ELF-1 (cell line): ENCODE measurements at regions not wholly inside any gene's neighbourhood (a gene's known extent, or its start where the extent isn't known, plus 50 kb on each side); places are given as distances from the start of the nearest gene placed in this dataset.
A peak's percentile ranks its signal among the peaks of the same experiment; 100 is the strongest.

Experiments
- DNase-seq: peaks from one replicate; pipeline ENCODE4 v3.0.0-alpha.2; 2016; ENCODE audit warnings: low read depth, low spot score

GRCh38 chr20:40320517-40321011 lies 368.5 kb downstream of the MAFB start:
- DNase-seq = no peak

DNA sequence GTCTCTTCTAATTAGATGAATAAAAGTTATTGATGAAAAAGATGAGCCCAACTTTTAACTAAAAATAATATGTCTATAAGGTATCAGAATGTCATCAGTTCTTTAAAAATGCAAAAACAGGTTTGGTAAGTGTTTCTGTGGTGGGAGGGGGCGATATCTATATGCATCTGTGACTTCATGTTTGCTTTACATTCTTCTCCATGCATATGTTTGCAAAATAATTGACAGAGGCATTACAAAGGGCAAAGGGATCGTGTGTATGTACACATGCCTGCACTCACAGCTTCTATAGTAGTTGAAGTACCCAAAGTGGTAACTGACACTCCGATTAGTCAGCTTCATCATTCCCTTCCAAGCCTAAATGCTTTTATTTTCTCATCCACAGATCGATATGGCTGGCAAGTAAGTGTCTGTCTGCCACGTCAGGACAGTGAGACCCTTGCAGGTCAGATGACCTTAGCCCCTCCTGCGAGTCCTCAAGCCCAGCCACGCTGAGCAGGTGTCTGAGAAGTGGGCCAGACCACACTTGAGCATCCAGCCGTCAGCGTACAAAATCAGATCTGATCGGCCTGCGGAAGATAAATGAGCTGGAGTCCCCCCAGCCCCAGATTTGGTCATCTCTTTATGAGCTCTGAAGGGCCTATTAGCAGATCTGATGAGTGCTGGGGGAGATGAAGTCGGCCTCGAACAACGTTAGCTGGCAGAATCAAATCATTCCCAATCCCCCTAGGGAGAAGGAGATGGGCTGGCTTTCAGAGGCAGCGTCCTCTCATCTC lies 369.1 kb downstream of the MAFB start:
- DNase-seq = no peak

DNA sequence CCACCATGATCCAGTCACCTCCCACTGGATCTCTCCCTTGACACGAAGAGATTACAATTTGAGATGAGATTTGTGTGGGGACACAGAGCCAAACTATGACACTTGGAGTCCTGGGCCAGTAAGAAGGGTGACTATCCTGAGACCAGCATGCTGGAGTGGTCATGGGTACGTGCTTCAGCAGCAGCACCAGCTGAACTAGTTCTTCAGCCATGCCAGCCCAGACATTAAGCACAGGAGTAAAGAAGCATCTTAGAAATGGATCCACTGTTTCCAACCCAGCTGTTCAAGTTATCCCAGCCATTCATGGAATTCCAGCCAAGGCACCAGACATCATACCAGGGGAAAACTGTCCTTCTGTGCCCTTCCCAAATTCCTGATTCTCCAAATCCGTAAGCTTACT lies 370.0 kb downstream of the MAFB start:
- no peak for DNase-seq

DNA sequence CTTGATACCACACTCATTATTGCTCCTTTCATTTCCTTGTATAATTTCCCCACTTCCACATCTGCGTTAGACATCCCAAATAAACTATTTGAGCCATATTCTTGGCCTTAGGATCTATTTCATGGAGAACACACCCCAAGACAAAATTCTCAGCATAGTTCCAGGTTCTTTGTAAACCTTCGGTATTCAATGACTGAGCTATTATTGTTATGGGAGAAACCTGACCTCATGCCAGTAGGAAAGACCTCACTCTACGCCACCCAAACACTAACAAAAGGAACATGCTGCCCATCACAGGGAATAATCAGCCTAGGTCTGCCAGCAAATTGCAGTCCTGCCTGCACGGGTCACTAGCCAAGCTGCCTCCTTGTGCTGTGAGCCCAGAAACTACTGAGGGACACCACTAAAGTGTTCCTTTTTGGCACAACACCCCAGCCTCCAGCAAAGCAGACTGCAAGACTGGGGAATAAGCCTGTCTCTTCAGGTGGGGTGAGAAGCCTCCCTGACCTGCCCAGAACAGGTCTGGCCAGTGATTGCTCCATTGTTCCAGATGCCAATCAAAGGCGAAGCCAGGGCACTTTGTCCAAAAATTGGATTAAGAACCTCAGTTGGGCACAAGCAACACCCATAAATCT lies 371.8 kb downstream of the MAFB start:
- peak; percentile 38 for DNase-seq

GRCh38 chr20:40314278-40314677 lies 374.8 kb downstream of the MAFB start:
- DNase-seq = no peak

GRCh38 chr20:40313730-40314129 lies 375.3 kb downstream of the MAFB start:
- DNase-seq = no peak

DNA sequence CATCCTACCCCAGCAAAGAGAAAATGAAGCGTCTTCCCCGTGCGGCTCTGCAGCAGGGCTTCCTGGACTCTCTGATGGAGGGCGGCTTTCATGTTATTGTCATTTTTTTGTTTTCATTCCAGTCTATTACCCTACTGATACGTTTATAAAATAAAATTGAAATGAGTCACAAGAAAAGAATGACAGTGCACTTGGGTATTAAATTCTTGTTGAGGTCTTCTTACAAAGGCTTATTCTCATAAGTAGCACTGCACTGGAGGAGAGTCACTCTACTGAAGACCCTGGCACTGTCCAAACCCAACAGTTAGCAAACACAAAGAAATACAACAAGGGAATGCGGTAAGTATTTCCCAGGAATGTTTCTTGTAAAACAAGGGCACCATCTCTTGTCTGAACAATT lies 379.3 kb downstream of the MAFB start:
- no peak for DNase-seq

- no peak for DNase-seq
Measured at GRCh38 chr20:40307997-40308396, 381.0 kb downstream of the MAFB start.

GRCh38 chr20:40307268-40307667 lies 381.8 kb downstream of the MAFB start:
- DNase-seq = no peak

DNA sequence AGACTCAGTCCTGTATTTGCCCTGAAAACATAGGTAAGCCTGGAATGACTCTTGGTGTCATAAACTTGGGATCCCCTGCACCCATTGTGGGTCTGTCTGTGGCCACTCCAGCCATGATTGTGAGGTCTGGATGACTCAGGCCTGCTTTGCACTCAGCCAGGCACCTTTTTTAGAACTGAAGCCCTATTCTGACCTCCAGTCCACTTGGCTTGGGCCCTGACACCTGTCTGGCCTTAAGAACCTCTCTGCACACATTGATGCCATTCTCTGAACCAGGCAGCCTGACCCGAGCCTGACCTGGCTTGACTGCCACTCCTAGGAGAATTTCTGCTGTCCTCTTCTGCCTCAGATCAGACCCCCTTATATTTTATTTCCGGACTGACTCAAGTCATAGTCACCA lies 383.7 kb downstream of the MAFB start:
- DNase-seq = no peak

- peak; percentile 53 for DNase-seq
Measured at GRCh38 chr20:40304119-40304613, 384.9 kb downstream of the MAFB start.

DNA sequence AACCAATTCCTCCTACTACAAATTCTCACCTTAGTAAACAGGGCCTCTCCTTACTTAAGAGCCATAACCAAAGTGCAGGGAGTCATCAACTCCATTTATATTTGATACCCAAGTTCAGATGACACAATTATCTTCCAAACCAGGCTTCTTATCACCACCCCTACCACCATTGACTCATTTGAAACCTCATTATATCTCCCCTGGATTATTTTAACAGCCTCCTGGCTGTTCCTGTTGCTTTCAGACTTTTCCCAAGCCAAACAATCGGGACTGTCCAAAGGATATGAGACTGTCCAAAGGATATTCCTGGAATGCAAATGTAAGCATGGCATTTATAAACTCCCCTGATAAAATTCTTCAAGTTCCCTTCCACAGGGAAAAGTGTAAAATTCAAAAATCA lies 394.3 kb downstream of the MAFB start:
- no peak for DNase-seq

DNA sequence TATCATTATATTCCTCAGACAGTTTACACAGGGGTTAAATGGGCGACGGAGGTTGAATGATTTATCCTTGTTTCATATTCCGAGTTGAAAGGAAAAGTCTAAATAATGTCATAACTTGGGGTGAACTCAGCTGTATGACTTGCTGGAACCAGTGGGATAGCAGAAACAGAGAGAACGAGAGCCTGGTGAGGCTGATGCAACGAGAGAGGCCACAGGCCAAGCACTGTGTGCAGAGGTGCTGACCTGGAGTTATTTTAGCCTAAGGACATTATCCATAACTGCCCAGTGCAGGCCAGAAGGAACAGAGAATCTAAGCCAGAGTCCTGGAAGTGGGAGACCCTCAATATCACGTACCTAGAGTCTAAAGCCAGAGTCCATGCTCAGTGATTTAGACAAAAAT lies 394.9 kb downstream of the MAFB start:
- DNase-seq = no peak

GRCh38 chr20:40293740-40294139 lies 395.3 kb downstream of the MAFB start:
- no peak for DNase-seq

- no peak for DNase-seq
Measured at GRCh38 chr20:40291493-40292135, 397.4 kb downstream of the MAFB start.

DNA sequence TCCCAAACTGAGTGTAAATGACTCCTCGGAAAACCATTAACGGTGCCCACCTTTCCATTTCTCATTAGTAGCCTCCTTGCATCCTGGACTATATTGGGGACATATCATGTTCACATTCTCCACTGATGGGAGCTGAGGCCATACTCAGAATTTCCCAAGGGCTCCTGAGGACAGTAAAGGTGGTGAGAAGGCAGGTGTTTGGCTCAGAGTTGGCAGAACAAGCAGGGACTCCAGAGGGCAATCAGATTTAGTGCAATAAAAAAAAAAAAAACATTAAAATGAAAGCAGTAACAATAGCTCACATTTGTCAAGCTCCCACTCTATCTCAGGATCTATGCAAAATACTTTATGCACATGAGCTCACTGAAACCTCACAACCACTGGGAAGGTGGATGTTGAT lies 401.4 kb downstream of the MAFB start:
- no peak for DNase-seq

DNA sequence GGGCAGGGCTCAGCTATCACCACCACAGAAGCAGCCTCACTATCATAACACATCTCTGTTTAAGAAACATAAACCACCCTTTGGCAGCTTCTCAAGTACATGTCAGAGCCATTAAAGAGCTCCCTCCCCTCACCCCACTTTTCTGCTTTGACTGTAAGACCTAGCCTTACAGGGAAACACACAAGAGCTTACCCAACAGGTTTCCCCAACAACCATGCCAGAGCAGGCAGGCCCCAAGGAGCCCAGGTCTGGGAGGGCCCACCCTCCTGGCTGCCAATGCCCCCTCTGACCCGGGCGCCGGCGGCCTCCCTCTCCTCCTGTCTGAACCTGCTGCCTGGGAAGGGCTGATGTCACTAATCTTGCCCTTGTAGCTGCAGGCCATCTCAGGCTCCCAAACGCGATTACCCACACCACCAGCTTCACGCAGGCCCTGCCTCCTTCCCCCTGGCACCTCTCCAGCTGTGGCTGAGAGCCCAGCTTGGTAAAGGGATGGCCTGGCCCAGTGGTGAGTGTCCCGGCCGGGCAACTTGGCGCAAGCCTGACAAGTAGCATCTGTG lies 402.0 kb downstream of the MAFB start:
- no peak for DNase-seq

DNA sequence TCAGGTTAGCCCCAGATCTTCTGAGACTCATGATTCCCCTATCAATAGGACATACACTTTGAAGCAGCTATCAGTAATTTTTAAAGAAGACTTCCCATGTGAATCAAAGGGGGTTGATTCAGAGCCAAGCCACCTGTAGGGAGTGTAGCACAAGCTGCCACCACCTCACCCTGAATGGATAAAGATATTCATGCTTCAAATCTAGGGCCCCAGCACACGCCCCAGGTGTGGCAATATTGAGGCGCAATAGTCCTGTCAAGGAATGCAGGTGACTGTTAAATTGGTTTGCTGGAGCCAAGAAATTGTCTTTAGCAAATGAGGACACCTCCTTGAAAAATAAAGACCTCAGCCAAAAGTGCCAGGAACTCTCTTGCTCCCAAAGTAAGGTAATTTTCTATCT lies 404.4 kb downstream of the MAFB start:
- no peak for DNase-seq

DNA sequence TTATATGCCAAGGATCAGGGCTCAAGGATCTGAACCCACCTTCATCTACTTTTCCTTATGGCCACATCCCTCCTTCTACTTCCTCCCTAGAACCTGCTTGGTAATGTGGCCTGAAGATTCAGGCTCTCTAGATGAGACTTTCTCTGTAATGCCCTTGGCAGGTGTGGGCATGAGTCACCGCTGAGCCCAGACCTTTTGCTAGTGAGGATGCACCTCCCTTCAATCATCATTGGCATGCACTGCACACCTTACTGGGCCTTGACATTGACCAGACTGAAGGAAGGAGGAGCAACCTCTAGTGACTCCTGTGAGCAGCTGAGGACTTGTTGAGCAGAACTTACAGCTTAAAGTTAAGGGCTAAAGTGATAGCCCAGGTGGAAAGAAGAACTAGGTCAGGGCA lies 405.3 kb downstream of the MAFB start:
- no peak for DNase-seq

DNA sequence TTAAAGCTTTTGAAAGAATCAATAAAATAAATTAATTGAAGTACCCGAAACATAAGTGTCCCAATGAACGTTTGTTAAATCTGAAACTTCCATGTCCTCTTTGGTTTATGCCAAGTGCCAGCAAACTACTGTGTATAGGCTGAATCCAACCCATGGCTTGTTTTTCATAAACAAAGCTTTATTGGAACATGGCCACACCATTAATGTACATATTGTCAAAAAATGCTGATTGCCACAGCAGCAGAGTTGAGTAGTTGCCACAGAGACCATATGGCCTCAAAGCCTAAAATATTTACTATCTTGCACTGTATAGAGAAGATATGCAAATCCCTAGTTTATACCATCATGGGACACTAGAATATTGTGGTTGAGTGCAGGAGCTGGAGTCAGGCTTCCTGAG lies 406.1 kb downstream of the MAFB start:
- no peak for DNase-seq

DNA sequence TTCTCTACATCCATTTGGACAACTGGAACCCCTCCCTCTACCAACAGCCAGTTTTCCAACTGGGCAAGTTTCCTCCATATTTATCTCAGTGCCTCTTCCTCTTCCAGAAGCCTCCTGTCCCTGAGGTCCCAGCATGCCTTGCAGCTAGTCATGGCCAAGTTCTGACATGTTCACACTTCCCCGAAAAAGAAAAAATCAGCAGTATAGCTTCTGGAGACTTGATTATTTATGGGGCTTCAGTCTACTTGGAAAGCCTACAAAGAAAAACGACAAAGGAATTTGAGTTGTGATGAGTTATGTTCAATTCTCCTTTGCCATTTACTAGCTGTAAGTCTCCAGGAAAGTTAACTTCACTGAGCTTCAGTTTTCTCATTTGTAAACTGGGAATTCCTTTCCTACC lies 406.5 kb downstream of the MAFB start:
- no peak for DNase-seq

DNA sequence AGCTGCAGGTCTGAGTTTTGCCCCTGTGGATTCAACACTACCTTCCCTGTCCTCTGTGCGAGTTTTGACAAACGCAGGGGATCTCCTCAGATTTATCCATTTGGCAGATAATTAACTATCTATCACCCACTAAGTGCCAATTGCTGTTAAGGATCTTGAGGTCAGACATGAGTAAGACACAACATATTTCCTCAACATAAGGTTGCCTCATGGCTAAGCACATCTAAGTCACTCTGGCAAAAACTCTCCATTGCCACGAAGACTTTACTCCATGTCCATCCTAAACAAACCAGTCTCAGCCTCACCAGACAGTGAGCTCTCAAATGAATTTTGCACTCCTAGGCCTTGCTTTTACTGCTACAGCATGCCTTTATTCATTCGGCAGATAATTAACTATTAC lies 408.4 kb downstream of the MAFB start:
- DNase-seq = no peak
